NCI-H446 (cell line): ENCODE measurements at regions not wholly inside any gene's neighbourhood (a gene's known extent, or its start where the extent isn't known, plus 50 kb on each side); places are given as distances from the start of the nearest gene placed in this dataset.
A peak's percentile ranks its signal among the peaks of the same experiment; 100 is the strongest.

Experiments
- DNase-seq, 2 experiments: peaks; one replicate each; lab custom pipeline; 2025; lab: John Stamatoyannopoulos, UW

- no peak for DNase-seq
These were observed 54.2 kb upstream of the MCTP2 start for GRCh38 chr15:94177112-94177511.

GRCh38 chr15:94175420-94175819 is 55.9 kb upstream of the MCTP2 start:
- no peak for DNase-seq

- DNase-seq = no peak
These were observed 57.0 kb upstream of the MCTP2 start for GRCh38 chr15:94174399-94174802.

- DNase-seq = no peak
These were observed 63.1 kb upstream of the MCTP2 start for GRCh38 chr15:94168250-94168649.

GRCh38 chr15:94164971-94165370 is 66.4 kb upstream of the MCTP2 start:
- no peak for DNase-seq

GRCh38 chr15:94164202-94164807 is 67.1 kb upstream of the MCTP2 start:
- DNase-seq = peak; percentile 0 to 51

GRCh38 chr15:94162939-94163338 is 68.4 kb upstream of the MCTP2 start:
- no peak for DNase-seq

GRCh38 chr15:94154255-94154654 is 77.1 kb upstream of the MCTP2 start:
- DNase-seq = no peak

- DNase-seq = no peak
These were observed 86.3 kb upstream of the MCTP2 start for GRCh38 chr15:94145046-94145445.

GRCh38 chr15:94141802-94142201 is 89.6 kb upstream of the MCTP2 start:
- no peak for DNase-seq

- DNase-seq = no peak
These were observed 95.7 kb upstream of the MCTP2 start for GRCh38 chr15:94135486-94136147.

- DNase-seq = no peak
These were observed 99.5 kb upstream of the MCTP2 start for GRCh38 chr15:94131875-94132274.

GRCh38 chr15:94130504-94130903 is 100.9 kb upstream of the MCTP2 start:
- DNase-seq = no peak

GRCh38 chr15:94127006-94127405 is 104.4 kb upstream of the MCTP2 start:
- DNase-seq = no peak

GRCh38 chr15:94125698-94126097 is 105.7 kb upstream of the MCTP2 start:
- DNase-seq = no peak

GRCh38 chr15:94125156-94125555 is 106.2 kb upstream of the MCTP2 start:
- no peak for DNase-seq

- no peak for DNase-seq
These were observed 108.8 kb upstream of the MCTP2 start for GRCh38 chr15:94122516-94122915.

GRCh38 chr15:94119923-94120775 is 111.2 kb upstream of the MCTP2 start:
- DNase-seq = peak; percentile 23 to 74

GRCh38 chr15:94119298-94119811 is 112.0 kb upstream of the MCTP2 start:
- no peak for DNase-seq

GRCh38 chr15:94110476-94111130 is 120.8 kb upstream of the MCTP2 start:
- DNase-seq = no peak

- DNase-seq = no peak
These were observed 123.7 kb upstream of the MCTP2 start for GRCh38 chr15:94107652-94108051.

GRCh38 chr15:94105760-94106159 is 125.6 kb upstream of the MCTP2 start:
- no peak for DNase-seq
